ENCODE measurements at regions not wholly inside any gene's neighbourhood (a gene's known extent, or its start where the extent isn't known, plus 50 kb on each side); places are given as distances from the start of the nearest gene placed in this dataset.

DNA sequence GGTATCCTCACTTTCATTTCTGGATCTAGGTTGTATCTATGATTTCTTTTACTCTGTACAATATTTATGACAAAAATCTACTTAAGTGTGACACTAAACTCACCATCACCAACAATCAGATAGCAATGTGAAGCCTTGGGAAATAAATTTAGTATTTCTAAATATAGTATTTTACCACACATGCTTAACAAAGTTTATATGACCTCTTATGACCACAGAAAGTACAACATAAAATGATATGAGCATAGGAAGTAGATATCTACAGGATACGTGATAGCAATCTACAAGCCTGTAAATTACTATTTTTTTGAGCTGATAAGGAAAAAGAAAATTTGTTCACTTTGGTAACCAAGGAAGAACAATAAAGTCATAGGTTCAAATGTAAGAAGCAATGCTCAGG is 910.4 kb upstream of the CITED2 start:
- no peak for DNase-seq (ENCODE audit: low read depth)
- in situ Hi-C loops (cut with HindIII; ENCODE audit: low sequenced_read_pairs): no loop called here
- no peak overlapping the region for H3K4me3 ChIP-seq (ENCODE audit: low read depth, low read length)
- TF ChIP-seq, protein P1, sequence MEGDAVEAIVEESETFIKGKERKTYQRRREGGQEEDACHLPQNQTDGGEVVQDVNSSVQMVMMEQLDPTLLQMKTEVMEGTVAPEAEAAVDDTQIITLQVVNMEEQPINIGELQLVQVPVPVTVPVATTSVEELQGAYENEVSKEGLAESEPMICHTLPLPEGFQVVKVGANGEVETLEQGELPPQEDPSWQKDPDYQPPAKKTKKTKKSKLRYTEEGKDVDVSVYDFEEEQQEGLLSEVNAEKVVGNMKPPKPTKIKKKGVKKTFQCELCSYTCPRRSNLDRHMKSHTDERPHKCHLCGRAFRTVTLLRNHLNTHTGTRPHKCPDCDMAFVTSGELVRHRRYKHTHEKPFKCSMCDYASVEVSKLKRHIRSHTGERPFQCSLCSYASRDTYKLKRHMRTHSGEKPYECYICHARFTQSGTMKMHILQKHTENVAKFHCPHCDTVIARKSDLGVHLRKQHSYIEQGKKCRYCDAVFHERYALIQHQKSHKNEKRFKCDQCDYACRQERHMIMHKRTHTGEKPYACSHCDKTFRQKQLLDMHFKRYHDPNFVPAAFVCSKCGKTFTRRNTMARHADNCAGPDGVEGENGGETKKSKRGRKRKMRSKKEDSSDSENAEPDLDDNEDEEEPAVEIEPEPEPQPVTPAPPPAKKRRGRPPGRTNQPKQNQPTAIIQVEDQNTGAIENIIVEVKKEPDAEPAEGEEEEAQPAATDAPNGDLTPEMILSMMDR (IDR thresholded peaks at IDR 0.05; ENCODE audit: low read depth, low read length, missing control alignments): no peak

GRCh38 chr6:140283197-140283596 is 908.7 kb upstream of the CITED2 start:
- in situ Hi-C loops (cut with HindIII; ENCODE audit: low sequenced_read_pairs): no loop called here
- DNase-seq (ENCODE audit: low read depth): no peak

DNA sequence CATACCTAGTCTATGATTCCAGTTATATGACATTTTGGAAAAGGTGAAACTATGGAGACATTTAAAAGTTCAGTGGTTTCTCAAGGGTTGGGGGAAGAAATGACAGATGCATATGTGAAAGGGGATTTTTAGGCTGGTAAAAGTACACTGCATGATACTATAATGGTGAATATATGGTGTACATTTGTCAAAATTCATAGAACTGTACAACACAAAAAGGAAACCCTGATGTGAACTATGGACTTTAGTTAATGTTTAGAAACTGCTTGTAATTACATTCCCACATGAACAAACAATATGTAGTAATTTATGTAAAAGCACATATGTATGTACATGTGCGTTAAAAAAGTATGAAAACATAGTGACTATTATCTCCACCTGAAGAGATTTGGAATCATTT is 907.3 kb upstream of the CITED2 start:
- no peak overlapping the region for H3K4me3 ChIP-seq (ENCODE audit: low read depth, low read length)
- TF ChIP-seq, protein P1 (IDR thresholded peaks at IDR 0.05; ENCODE audit: low read depth, low read length, missing control alignments): no peak
- DNase-seq (ENCODE audit: low read depth): no peak
- in situ Hi-C loops (cut with HindIII; ENCODE audit: low sequenced_read_pairs): no loop called here

More at GRCh38 chr6:140283197-140283596, 908.7 kb upstream of the CITED2 start:
- H3K4me3 ChIP-seq (ENCODE audit: low read depth, low read length): no peak overlapping the region
- TF ChIP-seq, protein P1 (IDR thresholded peaks at IDR 0.05; ENCODE audit: low read depth, low read length, missing control alignments): no peak

GRCh38 chr6:140281236-140281635 is 906.8 kb upstream of the CITED2 start:
- in situ Hi-C loops (cut with HindIII; ENCODE audit: low sequenced_read_pairs): no loop called here
- no peak overlapping the region for H3K4me3 ChIP-seq (ENCODE audit: low read depth, low read length)
- TF ChIP-seq, protein P1 (IDR thresholded peaks at IDR 0.05; ENCODE audit: low read depth, low read length, missing control alignments): no peak
- DNase-seq (ENCODE audit: low read depth): no peak

DNA sequence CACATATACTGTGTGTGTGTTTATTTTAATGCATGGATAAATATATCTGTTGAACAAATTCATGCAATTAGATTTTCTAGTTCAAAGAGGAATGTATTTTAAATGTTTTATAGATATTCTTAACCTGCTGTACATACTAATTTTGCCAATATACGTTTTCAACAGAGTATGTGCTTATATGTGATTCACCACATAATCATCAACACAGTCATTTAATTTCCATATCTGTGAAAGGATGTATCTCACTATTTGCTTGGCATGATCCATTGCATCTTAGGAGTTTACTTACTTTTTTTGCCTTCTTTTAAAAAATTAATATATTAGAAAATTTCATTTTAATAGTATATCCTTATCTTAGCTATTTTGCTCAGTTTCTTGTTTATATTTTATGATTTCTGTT is 902.3 kb upstream of the CITED2 start:
- in situ Hi-C loops (cut with HindIII; ENCODE audit: low sequenced_read_pairs): no loop called here
- TF ChIP-seq, protein P1 (IDR thresholded peaks at IDR 0.05; ENCODE audit: low read depth, low read length, missing control alignments): no peak
- no peak overlapping the region for H3K4me3 ChIP-seq (ENCODE audit: low read depth, low read length)
- DNase-seq (ENCODE audit: low read depth): no peak

- no peak for DNase-seq (ENCODE audit: low read depth)
- H3K4me3 ChIP-seq (ENCODE audit: low read depth, low read length): no peak overlapping the region
- TF ChIP-seq, protein P1 (IDR thresholded peaks at IDR 0.05; ENCODE audit: low read depth, low read length, missing control alignments): no peak
- in situ Hi-C loops (cut with HindIII; ENCODE audit: low sequenced_read_pairs): no loop called here
Observed at GRCh38 chr6:140276133-140276532, 901.7 kb upstream of the CITED2 start.

DNA sequence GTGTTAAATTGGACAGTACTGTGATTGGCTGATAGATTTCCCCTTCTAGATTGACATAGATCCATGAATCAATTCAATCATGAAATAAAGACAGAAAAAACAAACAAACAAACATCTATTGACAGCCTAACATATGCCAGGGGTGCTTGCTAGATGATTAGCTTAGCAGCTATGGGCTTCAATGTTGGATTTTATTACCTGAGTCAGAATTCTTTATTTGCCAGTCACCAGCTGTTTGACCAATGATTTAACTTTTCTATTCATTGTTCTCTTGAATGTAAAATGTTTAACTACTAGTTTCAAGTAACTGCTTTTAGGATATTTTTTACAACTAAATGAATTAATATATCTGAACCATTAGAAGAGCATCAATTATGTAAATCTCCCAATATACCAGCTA is 901.3 kb upstream of the CITED2 start:
- in situ Hi-C loops (cut with HindIII; ENCODE audit: low sequenced_read_pairs): no loop called here
- no peak for DNase-seq (ENCODE audit: low read depth)
- no peak overlapping the region for H3K4me3 ChIP-seq (ENCODE audit: low read depth, low read length)
- TF ChIP-seq, protein P1 (IDR thresholded peaks at IDR 0.05; ENCODE audit: low read depth, low read length, missing control alignments): no peak
